SJSA1 (cell line): ENCODE measurements at regions not wholly inside any gene's neighbourhood (a gene's known extent, or its start where the extent isn't known, plus 50 kb on each side); places are given as distances from the start of the nearest gene placed in this dataset.
A peak's percentile ranks its signal among the peaks of the same experiment; 100 is the strongest.

ENCODE experiments used
- DNase-seq, 2 experiments: peaks; one replicate each; pipeline ENCODE4 v3.0.0-alpha.2; 2015 to 2020; ENCODE audit warnings: low spot score in 2 of 2, low read depth in 1 of 2
- H3K27ac ChIP-seq: fragments of 250-450 bp; sonication (Bioruptor Pico); 2 replicates; pipeline ENCODE4 v1.5.1; 2020; ENCODE audit warnings: mild to moderate bottlenecking, moderate library complexity
- H3K27me3 ChIP-seq: fragments of 250-450 bp; sonication (Bioruptor Pico); replicated peaks from 2 replicates; pipeline ENCODE4 v1.5.1; 2020; ENCODE audit warnings: mild to moderate bottlenecking, moderate library complexity
- H3K36me3 ChIP-seq: fragments of 250-450 bp; sonication (Bioruptor Pico); 2 replicates; pipeline ENCODE4 v1.5.1; 2020; ENCODE audit warnings: mild to moderate bottlenecking
- H3K4me1 ChIP-seq: fragments of 250-450 bp; sonication (Bioruptor Pico); replicated peaks from 2 replicates; pipeline ENCODE4 v1.6.1; 2021; ENCODE audit warnings: mild to moderate bottlenecking
- H3K4me3 ChIP-seq: fragments of 250-450 bp; sonication (Bioruptor Pico); 2 replicates; pipeline ENCODE4 v1.5.1; 2020; ENCODE audit warnings: mild to moderate bottlenecking
- H3K9me3 ChIP-seq: fragments of 250-450 bp; sonication (Bioruptor Pico); replicated peaks from 2 replicates; pipeline ENCODE4 v1.5.1; 2020; ENCODE audit warnings: mild to moderate bottlenecking

GRCh38 chr1:58932859-58933598 is 149.2 kb upstream of the JUN start:
- Histone ChIP-seq H3K27me3 (no peaks in the 10 kb centered on the region), H3K4me1 (peaks cover 12% of the 10 kb centered on the region), H3K9me3 (no peaks in the 10 kb centered on the region), H3K36me3 (no peaks in the 10 kb centered on the region), H3K4me3 (no peak overlapping the region), H3K27ac (no peak overlapping the region)
- peak; percentile 24 to 55 for DNase-seq

- H3K4me3 ChIP-seq = no peak overlapping the region
- H3K9me3 ChIP-seq = no peaks in the 10 kb centered on the region
- peaks cover 12% of the 10 kb centered on the region for H3K4me1 ChIP-seq
- peak in 1 of 2 experiments; percentile 2 for DNase-seq
- H3K36me3 ChIP-seq = no peaks in the 10 kb centered on the region
- no peaks in the 10 kb centered on the region for H3K27me3 ChIP-seq
- H3K27ac ChIP-seq = no peak overlapping the region
Observed at GRCh38 chr1:58933599-58933926, 149.7 kb upstream of the JUN start.

- Histone ChIP-seq H3K36me3 (no peaks in the 10 kb centered on the region), H3K27ac (no peak overlapping the region), H3K4me1 (peaks cover 12% of the 10 kb centered on the region), H3K9me3 (no peaks in the 10 kb centered on the region), H3K4me3 (no peak overlapping the region), H3K27me3 (no peaks in the 10 kb centered on the region)
- peak in 1 of 2 experiments; percentile 17 for DNase-seq
Observed at GRCh38 chr1:58934706-58935105, 150.9 kb upstream of the JUN start.

- Histone ChIP-seq H3K9me3 (no peaks in the 10 kb centered on the region), H3K27ac (no peak overlapping the region), H3K4me1 (peaks cover 12% of the 10 kb centered on the region), H3K36me3 (no peaks in the 10 kb centered on the region), H3K27me3 (no peaks in the 10 kb centered on the region), H3K4me3 (no peak overlapping the region)
- no peak for DNase-seq
Observed at GRCh38 chr1:58936973-58937372, 153.1 kb upstream of the JUN start.

- DNase-seq = no peak
- no peaks in the 10 kb centered on the region for H3K9me3 ChIP-seq
- no peak overlapping the region for H3K4me3 ChIP-seq
- H3K27ac ChIP-seq = no peak overlapping the region
- H3K36me3 ChIP-seq = no peaks in the 10 kb centered on the region
- no peaks in the 10 kb centered on the region; the same call in 1 of the 2 replicates for H3K4me1 ChIP-seq
- no peaks in the 10 kb centered on the region for H3K27me3 ChIP-seq
Observed at GRCh38 chr1:58939146-58939545, 155.3 kb upstream of the JUN start.

- no peaks in the 10 kb centered on the region; the same call in 1 of the 2 replicates for H3K4me1 ChIP-seq
- no peaks in the 10 kb centered on the region for H3K36me3 ChIP-seq
- H3K27ac ChIP-seq = no peak overlapping the region
- no peaks in the 10 kb centered on the region for H3K27me3 ChIP-seq
- no peaks in the 10 kb centered on the region for H3K9me3 ChIP-seq
- H3K4me3 ChIP-seq = no peak overlapping the region
- DNase-seq = no peak
Observed at GRCh38 chr1:58939666-58940370, 156.0 kb upstream of the JUN start.

GRCh38 chr1:58941471-58942289 is 157.8 kb upstream of the JUN start:
- Histone ChIP-seq H3K4me1 (no peaks in the 10 kb centered on the region; the same call in 1 of the 2 replicates), H3K4me3 (no peak overlapping the region), H3K27me3 (no peaks in the 10 kb centered on the region), H3K36me3 (no peaks in the 10 kb centered on the region), H3K9me3 (no peaks in the 10 kb centered on the region; the same call in 1 of the 2 replicates), H3K27ac (no peak overlapping the region)
- DNase-seq = peak in 1 of 2 experiments; percentile 16

GRCh38 chr1:58942759-58943191 is 158.9 kb upstream of the JUN start:
- H3K9me3 ChIP-seq = no peaks in the 10 kb centered on the region; the same call in 1 of the 2 replicates
- peak in 1 of 2 experiments; percentile 17 for DNase-seq
- no peak overlapping the region for H3K4me3 ChIP-seq
- H3K27me3 ChIP-seq = no peaks in the 10 kb centered on the region
- H3K4me1 ChIP-seq = no peaks in the 10 kb centered on the region; the same call in 1 of the 2 replicates
- H3K36me3 ChIP-seq = no peaks in the 10 kb centered on the region
- H3K27ac ChIP-seq = no peak overlapping the region

- H3K27me3 ChIP-seq = no peaks in the 10 kb centered on the region
- no peak overlapping the region for H3K27ac ChIP-seq
- peak in 1 of 2 experiments; percentile 28 for DNase-seq
- H3K4me3 ChIP-seq = no peak overlapping the region
- H3K4me1 ChIP-seq = no peaks in the 10 kb centered on the region; the same call in 1 of the 2 replicates
- H3K36me3 ChIP-seq = no peaks in the 10 kb centered on the region
- H3K9me3 ChIP-seq = no peaks in the 10 kb centered on the region; the same call in 1 of the 2 replicates
Observed at GRCh38 chr1:58943776-58944175, 159.9 kb upstream of the JUN start.

GRCh38 chr1:58944439-58944838 is 160.6 kb upstream of the JUN start:
- Histone ChIP-seq H3K4me3 (no peak overlapping the region), H3K9me3 (no peaks in the 10 kb centered on the region; the same call in 1 of the 2 replicates), H3K4me1 (no peaks in the 10 kb centered on the region; the same call in 1 of the 2 replicates), H3K27ac (no peak overlapping the region), H3K36me3 (no peaks in the 10 kb centered on the region), H3K27me3 (no peaks in the 10 kb centered on the region)
- peak in 1 of 2 experiments; percentile 12 for DNase-seq

- no peaks in the 10 kb centered on the region for H3K36me3 ChIP-seq
- no peaks in the 10 kb centered on the region; the same call in 1 of the 2 replicates for H3K4me1 ChIP-seq
- DNase-seq = peak in 1 of 2 experiments; percentile 7
- no peak overlapping the region for H3K4me3 ChIP-seq
- no peaks in the 10 kb centered on the region; the same call in 1 of the 2 replicates for H3K9me3 ChIP-seq
- H3K27me3 ChIP-seq = no peaks in the 10 kb centered on the region
- no peak overlapping the region for H3K27ac ChIP-seq
Observed at GRCh38 chr1:58946390-58946789, 162.5 kb upstream of the JUN start.

GRCh38 chr1:58948671-58949070 is 164.8 kb upstream of the JUN start:
- Histone ChIP-seq H3K4me3 (no peak overlapping the region), H3K36me3 (no peaks in the 10 kb centered on the region), H3K27ac (no peak overlapping the region), H3K27me3 (no peaks in the 10 kb centered on the region), H3K4me1 (no peaks in the 10 kb centered on the region), H3K9me3 (no peaks in the 10 kb centered on the region; the same call in 1 of the 2 replicates)
- no peak for DNase-seq

- Histone ChIP-seq H3K9me3 (no peaks in the 10 kb centered on the region; the same call in 1 of the 2 replicates), H3K4me3 (no peak overlapping the region), H3K4me1 (no peaks in the 10 kb centered on the region), H3K36me3 (no peaks in the 10 kb centered on the region), H3K27ac (no peak overlapping the region), H3K27me3 (no peaks in the 10 kb centered on the region)
- no peak for DNase-seq
Observed at GRCh38 chr1:58949551-58950220, 165.8 kb upstream of the JUN start.
